ENCODE measurements at regions not wholly inside any gene's neighbourhood (a gene's known extent, or its start where the extent isn't known, plus 50 kb on each side); places are given as distances from the start of the nearest gene placed in this dataset.

GRCh38 chr5:124451721-124452383 lies 294.6 kb downstream of the ZNF608 start:
- peaks cover 3% of the 10 kb centered on the region for H3K4me1 Mint-ChIP-seq
- H3K4me3 Mint-ChIP-seq, result no peak overlapping the region
- no peak overlapping the region for H3K27ac Mint-ChIP-seq
- H3K36me3 Mint-ChIP-seq (ENCODE audit: low read depth), result no peaks in the 10 kb centered on the region
- no peaks in the 10 kb centered on the region for H3K9me3 Mint-ChIP-seq
- CTCF ChIA-PET, result interaction anchor here (1.1 kb wide), 1 partner anchor 677 kb away, joined by 3 read pairs; no protein-coding TSS in a partner anchor
- POLR2A ChIA-PET, result no interaction called here
- no peak for DNase-seq
- no peaks in the 10 kb centered on the region for H3K27me3 Mint-ChIP-seq

GRCh38 chr5:124446120-124446519 lies 300.3 kb downstream of the ZNF608 start:
- H3K27ac Mint-ChIP-seq, result no peak overlapping the region
- POLR2A ChIA-PET, result no interaction called here
- no peaks in the 10 kb centered on the region for H3K9me3 Mint-ChIP-seq
- no peaks in the 10 kb centered on the region for H3K4me1 Mint-ChIP-seq
- DNase-seq, result no peak
- H3K27me3 Mint-ChIP-seq, result no peaks in the 10 kb centered on the region
- no peaks in the 10 kb centered on the region for H3K36me3 Mint-ChIP-seq (ENCODE audit: low read depth)
- CTCF ChIA-PET, result interaction anchor here (1.3 kb wide), 1 partner anchor 10 kb away, joined by 5 read pairs; no protein-coding TSS in a partner anchor
- no peak overlapping the region for H3K4me3 Mint-ChIP-seq

GRCh38 chr5:124445070-124445619 lies 301.3 kb downstream of the ZNF608 start:
- Mint-ChIP-seq H3K4me1 (no peaks in the 10 kb centered on the region), H3K27ac (no peak overlapping the region), H3K27me3 (no peaks in the 10 kb centered on the region), H3K36me3 (ENCODE audit: low read depth) (no peaks in the 10 kb centered on the region), H3K4me3 (no peak overlapping the region), H3K9me3 (no peaks in the 10 kb centered on the region)
- no peak for DNase-seq
- POLR2A ChIA-PET, result no interaction called here
- CTCF ChIA-PET, result no interaction called here

GRCh38 chr5:124444147-124444775 lies 302.2 kb downstream of the ZNF608 start:
- no peaks in the 10 kb centered on the region for H3K36me3 Mint-ChIP-seq (ENCODE audit: low read depth)
- ChIA-PET POLR2A (interaction anchor here (0.6 to 0.7 kb wide), 2 partner anchors 24 to 269 kb away, joined by 3 to 5 read pairs; no protein-coding TSS in a partner anchor), CTCF (interaction anchor here (0.6 kb wide), 1 partner anchor 38 kb away, joined by 4 read pairs; no protein-coding TSS in a partner anchor)
- no peaks in the 10 kb centered on the region for H3K27me3 Mint-ChIP-seq
- no peak overlapping the region for H3K4me3 Mint-ChIP-seq
- no peaks in the 10 kb centered on the region for H3K4me1 Mint-ChIP-seq
- H3K9me3 Mint-ChIP-seq, result no peaks in the 10 kb centered on the region
- no peak overlapping the region for H3K27ac Mint-ChIP-seq
- DNase-seq, result no peak

GRCh38 chr5:124440471-124440870 lies 306.0 kb downstream of the ZNF608 start:
- DNase-seq, result no peak
- Mint-ChIP-seq H3K36me3 (ENCODE audit: low read depth) (no peaks in the 10 kb centered on the region), H3K9me3 (no peaks in the 10 kb centered on the region), H3K27me3 (no peaks in the 10 kb centered on the region), H3K27ac (no peak overlapping the region), H3K4me1 (no peaks in the 10 kb centered on the region), H3K4me3 (no peak overlapping the region)
- ChIA-PET CTCF (no interaction called here), POLR2A (no interaction called here)

GRCh38 chr5:124439609-124440008 lies 306.8 kb downstream of the ZNF608 start:
- no peak overlapping the region for H3K4me3 Mint-ChIP-seq
- H3K9me3 Mint-ChIP-seq, result no peaks in the 10 kb centered on the region
- no peaks in the 10 kb centered on the region for H3K4me1 Mint-ChIP-seq
- H3K27ac Mint-ChIP-seq, result no peak overlapping the region
- H3K27me3 Mint-ChIP-seq, result no peaks in the 10 kb centered on the region
- DNase-seq, result no peak
- POLR2A ChIA-PET, result no interaction called here
- no peaks in the 10 kb centered on the region for H3K36me3 Mint-ChIP-seq (ENCODE audit: low read depth)
- CTCF ChIA-PET, result no interaction called here

GRCh38 chr5:124438903-124439281 lies 307.5 kb downstream of the ZNF608 start:
- no peaks in the 10 kb centered on the region for H3K36me3 Mint-ChIP-seq (ENCODE audit: low read depth)
- H3K27ac Mint-ChIP-seq, result no peak overlapping the region
- POLR2A ChIA-PET, result no interaction called here
- CTCF ChIA-PET, result no interaction called here
- H3K9me3 Mint-ChIP-seq, result no peaks in the 10 kb centered on the region
- H3K4me1 Mint-ChIP-seq, result no peaks in the 10 kb centered on the region
- H3K27me3 Mint-ChIP-seq, result no peaks in the 10 kb centered on the region
- no peak overlapping the region for H3K4me3 Mint-ChIP-seq
- no peak for DNase-seq

GRCh38 chr5:124438026-124438902 lies 308.2 kb downstream of the ZNF608 start:
- Mint-ChIP-seq H3K36me3 (ENCODE audit: low read depth) (no peaks in the 10 kb centered on the region), H3K9me3 (no peaks in the 10 kb centered on the region), H3K4me3 (no peak overlapping the region), H3K27me3 (no peaks in the 10 kb centered on the region), H3K27ac (no peak overlapping the region), H3K4me1 (no peaks in the 10 kb centered on the region)
- DNase-seq, result no peak
- POLR2A ChIA-PET, result no interaction called here
- CTCF ChIA-PET, result no interaction called here

- no peak overlapping the region for H3K27ac Mint-ChIP-seq
- H3K4me1 Mint-ChIP-seq, result no peaks in the 10 kb centered on the region
- H3K27me3 Mint-ChIP-seq, result no peaks in the 10 kb centered on the region
- no peak for DNase-seq
- no peaks in the 10 kb centered on the region for H3K9me3 Mint-ChIP-seq
- POLR2A ChIA-PET, result no interaction called here
- CTCF ChIA-PET, result no interaction called here
- no peaks in the 10 kb centered on the region for H3K36me3 Mint-ChIP-seq (ENCODE audit: low read depth)
- H3K4me3 Mint-ChIP-seq, result no peak overlapping the region
Observed at GRCh38 chr5:124436294-124436693, 310.1 kb downstream of the ZNF608 start.

- POLR2A ChIA-PET, result no interaction called here
- no peak for DNase-seq
- no peak overlapping the region for H3K4me3 Mint-ChIP-seq
- H3K4me1 Mint-ChIP-seq, result no peaks in the 10 kb centered on the region
- H3K9me3 Mint-ChIP-seq, result no peaks in the 10 kb centered on the region
- H3K27me3 Mint-ChIP-seq, result no peaks in the 10 kb centered on the region
- no peak overlapping the region for H3K27ac Mint-ChIP-seq
- H3K36me3 Mint-ChIP-seq (ENCODE audit: low read depth), result no peaks in the 10 kb centered on the region
- CTCF ChIA-PET, result no interaction called here
Observed at GRCh38 chr5:124433170-124433569, 313.3 kb downstream of the ZNF608 start.

GRCh38 chr5:124421584-124421983 lies 324.9 kb downstream of the ZNF608 start:
- DNase-seq, result no peak
- H3K27ac Mint-ChIP-seq, result no peak overlapping the region
- H3K36me3 Mint-ChIP-seq (ENCODE audit: low read depth), result no peaks in the 10 kb centered on the region
- H3K9me3 Mint-ChIP-seq, result peaks cover 4% of the 10 kb centered on the region
- no peaks in the 10 kb centered on the region for H3K27me3 Mint-ChIP-seq
- H3K4me3 Mint-ChIP-seq, result no peak overlapping the region
- no peaks in the 10 kb centered on the region for H3K4me1 Mint-ChIP-seq
- POLR2A ChIA-PET, result no interaction called here
- CTCF ChIA-PET, result no interaction called here

GRCh38 chr5:124420952-124421351 lies 325.5 kb downstream of the ZNF608 start:
- DNase-seq, result no peak
- H3K9me3 Mint-ChIP-seq, result peaks cover 4% of the 10 kb centered on the region
- H3K27ac Mint-ChIP-seq, result no peak overlapping the region
- no peaks in the 10 kb centered on the region for H3K36me3 Mint-ChIP-seq (ENCODE audit: low read depth)
- H3K27me3 Mint-ChIP-seq, result no peaks in the 10 kb centered on the region
- H3K4me3 Mint-ChIP-seq, result no peak overlapping the region
- ChIA-PET POLR2A (no interaction called here), CTCF (no interaction called here)
- H3K4me1 Mint-ChIP-seq, result no peaks in the 10 kb centered on the region

GRCh38 chr5:124419531-124419930 lies 326.9 kb downstream of the ZNF608 start:
- no peaks in the 10 kb centered on the region for H3K27me3 Mint-ChIP-seq
- no peak overlapping the region for H3K27ac Mint-ChIP-seq
- H3K36me3 Mint-ChIP-seq (ENCODE audit: low read depth), result no peaks in the 10 kb centered on the region
- H3K4me3 Mint-ChIP-seq, result no peak overlapping the region
- ChIA-PET CTCF (no interaction called here), POLR2A (no interaction called here)
- peaks cover 4% of the 10 kb centered on the region for H3K9me3 Mint-ChIP-seq
- DNase-seq, result no peak
- H3K4me1 Mint-ChIP-seq, result no peaks in the 10 kb centered on the region
